HL-60 (cell line): ENCODE measurements at regions not wholly inside any gene's neighbourhood (a gene's known extent, or its start where the extent isn't known, plus 50 kb on each side); places are given as distances from the start of the nearest gene placed in this dataset.
"Not testable (repeated sequence)": the region's sequence is repeated elsewhere in the genome, so short reads cannot be mapped to it uniquely, and the experiment has no call there.

Source experiments
- DNase-seq, 2 experiments: peaks; one replicate each; pipeline ENCODE4 v3.0.0-alpha.2; 2010 to 2020; ENCODE audit warnings: low read depth in 1 of 2, low spot score in 1 of 2
- H3K27ac ChIP-seq: fragments of 250-450 bp; sonication (Bioruptor Pico); replicated peaks from 2 replicates; pipeline ENCODE4 v1.5.1; 2020; ENCODE audit warnings: mild to moderate bottlenecking, moderate library complexity
- H3K27me3 ChIP-seq: fragments of 250-450 bp; sonication (Bioruptor Pico); 2 replicates; pipeline ENCODE4 v1.5.1; 2021; ENCODE audit warnings: mild to moderate bottlenecking, moderate library complexity; ENCODE audit not compliant: insufficient read depth, poor library complexity, severe bottlenecking
- H3K4me3 ChIP-seq: replicated peaks from 2 replicates; pipeline ENCODE4 v1.5.1; 2011; ENCODE audit warnings: mild to moderate bottlenecking, control low read depth, low read length; ENCODE audit not compliant: insufficient read depth
- CTCF ChIP-seq: IDR thresholded peaks from one replicate; pipeline ENCODE4 v1.5.1; 2011; ENCODE audit warnings: low read length, control low read depth, inconsistent platforms; ENCODE audit not compliant: insufficient read depth
- GABPA ChIP-seq: IDR thresholded peaks from 2 replicates; pipeline ENCODE4 v1.6.1; 2012; ENCODE audit warnings: low read depth
- POLR2AphosphoS5 ChIP-seq: IDR thresholded peaks from 2 replicates; pipeline ENCODE4 v1.6.1; 2012; ENCODE audit warnings: low read depth
- REST ChIP-seq: IDR thresholded peaks from 2 replicates; pipeline ENCODE4 v1.6.1; 2012; ENCODE audit warnings: low read depth; ENCODE audit not compliant: insufficient replicate concordance
- SPI1 ChIP-seq: IDR thresholded peaks from 2 replicates; pipeline ENCODE4 v1.6.1; 2012; ENCODE audit warnings: low read depth, mild to moderate bottlenecking, borderline replicate concordance

GRCh38 chr13:22874839-22875238 is 305.9 kb upstream of the SGCG start:
- H3K27me3 ChIP-seq, result no peaks in the 10 kb centered on the region
- DNase-seq, result no peak
- no peak overlapping the region for H3K4me3 ChIP-seq
- H3K27ac ChIP-seq, result no peak overlapping the region
- TF ChIP-seq GABPA, result no peak
- TF ChIP-seq SPI1, result no peak
- no peak for TF ChIP-seq POLR2AphosphoS5
- no peak for TF ChIP-seq CTCF
- TF ChIP-seq REST, result no peak

- DNase-seq, result no peak
- Histone ChIP-seq H3K4me3 (no peak overlapping the region), H3K27me3 (no peaks in the 10 kb centered on the region), H3K27ac (no peak overlapping the region)
- TF ChIP-seq SPI1 (no peak), CTCF (no peak), REST (no peak), POLR2AphosphoS5 (no peak), GABPA (no peak)
Measured at GRCh38 chr13:22877421-22877820, 303.4 kb upstream of the SGCG start.

GRCh38 chr13:22880741-22881720 is 299.7 kb upstream of the SGCG start:
- no peak for DNase-seq
- H3K4me3 ChIP-seq, result no peak overlapping the region
- TF ChIP-seq GABPA (no peak), CTCF (no peak), SPI1 (no peak), REST (no peak), POLR2AphosphoS5 (no peak)
- no peaks in the 10 kb centered on the region for H3K27me3 ChIP-seq
- no peak overlapping the region for H3K27ac ChIP-seq

GRCh38 chr13:22881721-22882608 is 298.8 kb upstream of the SGCG start:
- not testable (repeated sequence) for H3K27me3 ChIP-seq, H3K27ac ChIP-seq, DNase-seq, H3K4me3 ChIP-seq
